ENCODE measurements at regions not wholly inside any gene's neighbourhood (a gene's known extent, or its start where the extent isn't known, plus 50 kb on each side); places are given as distances from the start of the nearest gene placed in this dataset.

DNA sequence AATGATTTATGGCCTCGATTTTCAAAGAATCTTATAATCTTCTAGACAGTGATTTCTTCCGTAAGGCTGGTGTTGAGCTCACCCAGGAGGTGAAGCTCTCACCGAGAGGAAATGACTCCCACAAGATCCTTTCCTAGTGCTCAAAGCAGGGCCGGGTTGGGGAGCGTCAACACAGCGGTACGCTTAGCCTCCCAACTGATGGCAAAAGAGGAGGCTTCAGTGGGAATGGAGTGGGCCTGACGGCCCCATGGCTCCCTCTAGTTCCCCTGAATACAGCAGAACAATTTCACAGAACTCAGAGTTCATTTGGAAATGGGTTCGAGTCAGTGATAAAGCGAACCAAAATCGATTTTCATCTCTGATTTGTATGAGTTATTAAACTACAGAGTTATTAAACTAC, 449.5 kb downstream of the KLF12 start:
- TF ChIP-seq, protein P1, sequence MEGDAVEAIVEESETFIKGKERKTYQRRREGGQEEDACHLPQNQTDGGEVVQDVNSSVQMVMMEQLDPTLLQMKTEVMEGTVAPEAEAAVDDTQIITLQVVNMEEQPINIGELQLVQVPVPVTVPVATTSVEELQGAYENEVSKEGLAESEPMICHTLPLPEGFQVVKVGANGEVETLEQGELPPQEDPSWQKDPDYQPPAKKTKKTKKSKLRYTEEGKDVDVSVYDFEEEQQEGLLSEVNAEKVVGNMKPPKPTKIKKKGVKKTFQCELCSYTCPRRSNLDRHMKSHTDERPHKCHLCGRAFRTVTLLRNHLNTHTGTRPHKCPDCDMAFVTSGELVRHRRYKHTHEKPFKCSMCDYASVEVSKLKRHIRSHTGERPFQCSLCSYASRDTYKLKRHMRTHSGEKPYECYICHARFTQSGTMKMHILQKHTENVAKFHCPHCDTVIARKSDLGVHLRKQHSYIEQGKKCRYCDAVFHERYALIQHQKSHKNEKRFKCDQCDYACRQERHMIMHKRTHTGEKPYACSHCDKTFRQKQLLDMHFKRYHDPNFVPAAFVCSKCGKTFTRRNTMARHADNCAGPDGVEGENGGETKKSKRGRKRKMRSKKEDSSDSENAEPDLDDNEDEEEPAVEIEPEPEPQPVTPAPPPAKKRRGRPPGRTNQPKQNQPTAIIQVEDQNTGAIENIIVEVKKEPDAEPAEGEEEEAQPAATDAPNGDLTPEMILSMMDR (IDR thresholded peaks at IDR 0.05; ENCODE audit: unreplicated experiment), result no peak
- Mint-ChIP-seq H3K27ac (no peak overlapping the region), H3K36me3 (ENCODE audit: insufficient read depth) (no peaks in the 10 kb centered on the region), H3K4me1 (ENCODE audit: low read depth) (peaks cover 12% of the 10 kb centered on the region), H3K4me3 (ENCODE audit: low read depth) (no peak overlapping the region), H3K27me3 (no peaks in the 10 kb centered on the region), H3K9me3 (ENCODE audit: low read depth) (peaks cover 3% of the 10 kb centered on the region)
- DNase-seq (ENCODE audit: low spot score, unreplicated experiment), result no peak

DNA sequence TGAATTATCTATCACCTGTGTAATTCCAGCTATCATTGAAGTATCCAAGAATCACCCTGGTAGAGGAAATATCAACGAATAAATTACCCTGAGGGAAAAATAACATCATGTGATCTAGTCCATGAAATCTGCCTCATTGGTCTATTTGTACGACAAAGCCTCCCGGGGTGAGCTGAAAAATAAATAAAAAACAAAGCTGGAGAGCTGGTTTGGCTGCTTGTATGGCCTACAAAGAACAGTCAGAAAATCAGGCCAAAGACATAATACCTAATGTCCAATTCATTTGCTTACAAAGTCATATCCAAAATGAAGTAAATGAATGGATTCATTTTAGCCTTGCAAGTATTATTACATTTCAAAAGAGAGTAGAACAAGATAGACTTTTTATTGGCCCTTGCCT, 449.9 kb downstream of the KLF12 start:
- TF ChIP-seq, protein P1 (IDR thresholded peaks at IDR 0.05; ENCODE audit: unreplicated experiment), result no peak
- H3K4me1 Mint-ChIP-seq (ENCODE audit: low read depth), result peaks cover 12% of the 10 kb centered on the region
- H3K27me3 Mint-ChIP-seq, result no peaks in the 10 kb centered on the region
- no peaks in the 10 kb centered on the region for H3K36me3 Mint-ChIP-seq (ENCODE audit: insufficient read depth)
- DNase-seq (ENCODE audit: low spot score, unreplicated experiment), result no peak
- H3K27ac Mint-ChIP-seq, result no peak overlapping the region
- H3K4me3 Mint-ChIP-seq (ENCODE audit: low read depth), result no peak overlapping the region
- peaks cover 3% of the 10 kb centered on the region for H3K9me3 Mint-ChIP-seq (ENCODE audit: low read depth)

DNA sequence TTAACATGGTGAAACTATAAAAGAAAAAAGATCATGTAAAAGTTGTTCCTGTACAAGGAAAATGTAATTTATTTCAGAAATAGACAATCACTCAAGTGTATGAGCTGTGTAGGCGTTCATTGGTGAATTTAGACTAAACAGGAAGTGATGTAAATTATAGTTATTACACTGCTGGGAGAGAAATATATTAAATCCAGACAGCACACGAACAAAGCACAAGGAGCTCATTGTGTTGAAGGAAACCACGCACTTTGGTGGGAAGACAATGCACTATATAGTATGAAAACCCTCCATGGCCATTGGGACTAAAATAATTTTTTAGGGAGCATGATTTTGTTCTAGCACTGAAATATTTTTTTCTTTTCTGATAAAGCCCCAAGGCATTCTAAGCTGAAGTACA, 450.5 kb downstream of the KLF12 start:
- H3K27ac Mint-ChIP-seq, result no peak overlapping the region
- H3K36me3 Mint-ChIP-seq (ENCODE audit: insufficient read depth), result no peaks in the 10 kb centered on the region
- H3K27me3 Mint-ChIP-seq, result no peaks in the 10 kb centered on the region
- TF ChIP-seq, protein P1 (IDR thresholded peaks at IDR 0.05; ENCODE audit: unreplicated experiment), result no peak
- no peak overlapping the region for H3K4me3 Mint-ChIP-seq (ENCODE audit: low read depth)
- DNase-seq (ENCODE audit: low spot score, unreplicated experiment), result no peak
- H3K9me3 Mint-ChIP-seq (ENCODE audit: low read depth), result peaks cover 4% of the 10 kb centered on the region
- H3K4me1 Mint-ChIP-seq (ENCODE audit: low read depth), result peaks cover 12% of the 10 kb centered on the region

DNA sequence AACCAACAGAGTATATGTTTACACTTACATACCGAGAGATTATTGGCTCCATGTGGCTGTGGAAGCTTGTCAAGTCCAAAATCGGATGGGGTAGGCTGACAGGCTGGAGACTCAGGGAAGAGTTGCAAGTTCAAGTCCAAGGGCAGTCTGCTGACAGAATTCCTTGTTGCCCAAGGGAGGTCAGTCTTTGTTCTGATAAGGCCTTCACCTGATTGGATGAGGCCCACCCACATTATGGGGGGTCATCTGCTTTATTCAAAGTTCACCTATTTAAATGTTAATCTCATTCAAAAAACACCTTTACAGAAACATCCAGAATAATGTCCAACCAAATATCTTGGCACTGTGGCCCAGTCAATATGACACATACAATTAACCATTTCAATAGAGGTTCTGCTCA, 452.4 kb downstream of the KLF12 start:
- Mint-ChIP-seq H3K27me3 (no peaks in the 10 kb centered on the region), H3K27ac (no peak overlapping the region), H3K4me1 (ENCODE audit: low read depth) (peaks cover 12% of the 10 kb centered on the region), H3K9me3 (ENCODE audit: low read depth) (peaks cover 6% of the 10 kb centered on the region), H3K4me3 (ENCODE audit: low read depth) (no peak overlapping the region), H3K36me3 (ENCODE audit: insufficient read depth) (no peaks in the 10 kb centered on the region)
- DNase-seq (ENCODE audit: low spot score, unreplicated experiment), result no peak
- TF ChIP-seq, protein P1 (IDR thresholded peaks at IDR 0.05; ENCODE audit: unreplicated experiment), result no peak

DNA sequence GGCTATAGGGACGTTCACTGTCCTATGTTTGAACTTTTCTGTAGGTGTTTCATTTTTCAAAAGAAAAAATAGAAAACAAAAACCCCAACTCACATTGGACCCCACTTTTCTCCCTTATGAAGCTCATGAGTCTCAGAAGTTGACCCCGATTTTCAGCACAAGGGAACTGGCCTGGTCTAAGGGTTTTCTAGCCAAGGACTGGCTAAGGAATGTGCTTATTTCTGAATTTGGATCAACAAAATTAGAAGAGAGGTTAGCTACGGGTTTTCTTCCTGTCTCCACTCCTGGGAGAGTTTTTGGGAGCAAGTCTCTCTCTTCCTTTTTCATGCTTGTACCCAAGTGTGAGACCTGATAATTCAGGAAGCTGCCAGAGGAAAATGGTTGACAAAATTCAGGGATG, 453.2 kb downstream of the KLF12 start:
- TF ChIP-seq, protein P1 (IDR thresholded peaks at IDR 0.05; ENCODE audit: unreplicated experiment), result no peak
- Mint-ChIP-seq H3K9me3 (ENCODE audit: low read depth) (peaks cover 6% of the 10 kb centered on the region), H3K27me3 (no peaks in the 10 kb centered on the region)

More for the DNA sequence above, 453.2 kb downstream of the KLF12 start:
- no peak for DNase-seq (ENCODE audit: low spot score, unreplicated experiment)
- H3K27ac Mint-ChIP-seq, result no peak overlapping the region
- H3K4me3 Mint-ChIP-seq (ENCODE audit: low read depth), result no peak overlapping the region
- peaks cover 20% of the 10 kb centered on the region for H3K4me1 Mint-ChIP-seq (ENCODE audit: low read depth)
- no peaks in the 10 kb centered on the region for H3K36me3 Mint-ChIP-seq (ENCODE audit: insufficient read depth)

Measured in progenitor cell of endocrine pancreas (in vitro differentiated cells).